Tibial nerve (tissue), 4 donors: ENCODE measurements at regions not wholly inside any gene's neighbourhood (a gene's known extent, or its start where the extent isn't known, plus 50 kb on each side); places are given as distances from the start of the nearest gene placed in this dataset.

Experiments used
- DNase-seq, 2 donors: peaks; one replicate each; pipeline ENCODE4 v3.0.0-alpha.2; 2019; ENCODE audit warnings: low spot score in 2 of 2
- H3K27ac ChIP-seq, 4 donors: fragments of 200-600 bp; sonication (generic) in 3 of 4; one replicate each; pipeline ENCODE4 v1.5.1; 2017 to 2019; ENCODE audit warnings: mild to moderate bottlenecking in 1 of 4
- H3K27me3 ChIP-seq, 2 donors: fragments of 200-600 bp; sonication (generic) in 1 of 2; one replicate each; pipeline versions ENCODE4 v1.5.1 to v1.6.0; 2017 to 2019
- H3K36me3 ChIP-seq, 3 donors: fragments of 200-600 bp; sonication (generic); one replicate each; pipeline ENCODE4 v1.5.1; 2018 to 2019
- H3K4me1 ChIP-seq, 4 donors: fragments of 200-600 bp; sonication (generic) in 3 of 4; one replicate each; pipeline ENCODE4 v1.5.1; 2017 to 2019
- H3K4me3 ChIP-seq, 4 donors: fragments of 200-600 bp; sonication (generic) in 3 of 4; one replicate each; pipeline ENCODE4 v1.5.1; 2017 to 2019; ENCODE audit warnings: mild to moderate bottlenecking in 1 of 4, moderate library complexity in 1 of 4
- H3K9me3 ChIP-seq, 4 donors: fragments of 200-600 bp; sonication (generic) in 3 of 4; one replicate each; pipeline ENCODE4 v1.5.1; 2017 to 2019
- EP300 ChIP-seq, 2 donors: sonication (generic); formaldehyde crosslinking; IDR thresholded peaks; one replicate each; pipeline ENCODE4 v1.6.1; 2017; ENCODE audit warnings: antibody characterized with exemption in 2 of 2, mild to moderate bottlenecking in 1 of 2
- POLR2A ChIP-seq, 2 donors: fragments of 450-650 bp; IDR thresholded peaks; one replicate each; pipeline ENCODE4 v1.6.1; 2017; ENCODE audit warnings: antibody characterized with exemption in 2 of 2, mild to moderate bottlenecking in 2 of 2, moderate library complexity in 2 of 2
- WGBS, 2 donors: methylation state at CpG; one replicate each; pipeline ENCODE4 v1.1.5; 2018; 5-methylcytosine and 5-hydroxymethylcytosine counted together
- TF ChIP-seq, protein P1 (sequence below), 5 experiments: fragments of 200-600 bp in 3 of 5; fragments of 450-650 bp in 2 of 5; sonication (generic) in 3 of 5; IDR thresholded peaks; one replicate each; pipeline ENCODE4 v1.5.1; 2016 to 2019; ENCODE audit warnings: antibody characterized with exemption in 5 of 5, mild to moderate bottlenecking in 3 of 5, moderate library complexity in 2 of 5

DNA sequence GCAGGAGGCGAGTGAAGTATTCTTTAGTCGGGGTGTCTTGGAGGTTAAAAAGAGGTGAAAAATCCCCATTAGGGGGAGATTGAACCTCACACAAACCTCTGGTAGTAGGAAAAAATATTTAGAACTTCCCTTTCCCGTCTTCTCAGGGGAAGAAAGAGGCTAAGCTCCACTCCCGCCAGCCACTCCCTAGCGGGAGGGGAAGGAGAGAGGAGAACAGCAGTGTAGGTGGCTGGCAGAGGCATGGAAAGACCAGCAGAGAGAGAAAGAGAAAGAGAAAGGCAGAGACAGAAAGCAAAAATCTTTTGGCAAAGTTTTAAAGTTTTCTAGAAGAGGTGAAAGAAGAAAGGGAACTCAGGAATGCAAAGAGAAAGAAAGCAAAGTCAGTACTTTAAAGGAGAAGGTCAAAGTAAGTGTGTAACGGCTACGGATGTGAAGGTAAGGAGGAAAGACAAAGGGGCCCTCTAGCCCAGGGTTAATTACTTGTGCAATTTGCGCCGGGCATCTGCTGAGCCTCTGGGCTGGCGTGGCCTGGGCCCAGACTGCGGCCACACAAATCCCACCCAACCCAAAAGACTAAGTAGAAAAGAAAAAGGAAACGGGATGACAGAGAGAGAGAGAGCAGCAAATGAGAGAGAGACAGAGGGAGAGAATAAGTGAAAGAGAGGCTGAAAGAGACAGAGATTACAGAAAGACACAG, 72.3 kb upstream of the ZNF746 start:
- no peaks in the 10 kb centered on the region for H3K4me1 ChIP-seq
- 93 to 96% methylated on average over 12 of the region's 12 CpGs for WGBS, 2 donors
- H3K27ac ChIP-seq = no peak overlapping the region
- H3K36me3 ChIP-seq = peaks cover 0 to 50% (median 0%) of the 10 kb centered on the region in 3 donors
- DNase-seq = no peak
- H3K27me3 ChIP-seq = no peaks in the 10 kb centered on the region
- no peak overlapping the region for H3K4me3 ChIP-seq
- no peak for TF ChIP-seq POLR2A (IDR thresholded peaks at IDR 0.05)
- no peak for TF ChIP-seq EP300 (IDR thresholded peaks at IDR 0.05)
- TF ChIP-seq, protein P1, sequence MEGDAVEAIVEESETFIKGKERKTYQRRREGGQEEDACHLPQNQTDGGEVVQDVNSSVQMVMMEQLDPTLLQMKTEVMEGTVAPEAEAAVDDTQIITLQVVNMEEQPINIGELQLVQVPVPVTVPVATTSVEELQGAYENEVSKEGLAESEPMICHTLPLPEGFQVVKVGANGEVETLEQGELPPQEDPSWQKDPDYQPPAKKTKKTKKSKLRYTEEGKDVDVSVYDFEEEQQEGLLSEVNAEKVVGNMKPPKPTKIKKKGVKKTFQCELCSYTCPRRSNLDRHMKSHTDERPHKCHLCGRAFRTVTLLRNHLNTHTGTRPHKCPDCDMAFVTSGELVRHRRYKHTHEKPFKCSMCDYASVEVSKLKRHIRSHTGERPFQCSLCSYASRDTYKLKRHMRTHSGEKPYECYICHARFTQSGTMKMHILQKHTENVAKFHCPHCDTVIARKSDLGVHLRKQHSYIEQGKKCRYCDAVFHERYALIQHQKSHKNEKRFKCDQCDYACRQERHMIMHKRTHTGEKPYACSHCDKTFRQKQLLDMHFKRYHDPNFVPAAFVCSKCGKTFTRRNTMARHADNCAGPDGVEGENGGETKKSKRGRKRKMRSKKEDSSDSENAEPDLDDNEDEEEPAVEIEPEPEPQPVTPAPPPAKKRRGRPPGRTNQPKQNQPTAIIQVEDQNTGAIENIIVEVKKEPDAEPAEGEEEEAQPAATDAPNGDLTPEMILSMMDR (IDR thresholded peaks at IDR 0.05) = no peak
- H3K9me3 ChIP-seq = peaks cover 0 to 57% (median 14%) of the 10 kb centered on the region in 4 donors

DNA sequence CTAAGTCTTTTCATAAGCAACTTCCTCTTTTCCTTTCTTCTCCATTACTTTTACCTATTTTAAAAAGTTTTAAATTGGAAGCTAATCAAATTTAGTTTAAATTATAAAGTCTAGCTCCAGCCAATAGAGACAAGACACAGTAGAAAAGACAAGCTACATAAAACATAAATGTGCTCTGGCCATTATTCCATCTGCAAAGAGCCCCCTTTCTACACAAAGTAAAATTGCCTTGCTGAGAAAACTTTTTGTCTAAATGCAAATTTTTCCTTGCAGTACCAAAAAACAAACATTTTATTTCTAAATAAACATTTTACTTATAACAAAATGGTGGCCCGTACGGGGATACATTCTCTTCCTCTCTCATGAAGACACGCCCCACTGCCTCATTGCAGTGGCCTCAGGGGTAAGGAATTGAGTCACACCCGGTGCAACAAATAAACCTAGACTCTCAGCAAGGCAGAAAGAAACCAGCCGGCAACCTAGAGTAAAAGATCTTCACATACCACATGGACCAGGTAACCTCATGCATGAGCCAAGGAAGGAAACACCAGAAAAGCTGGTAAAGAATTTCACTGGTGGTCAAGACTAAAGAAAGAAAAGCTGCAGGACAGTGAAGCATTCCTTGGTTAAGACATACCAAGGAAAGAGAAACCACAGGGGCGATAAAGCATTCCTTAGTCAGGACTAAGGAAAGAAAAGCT, 71.6 kb upstream of the ZNF746 start:
- H3K4me1 ChIP-seq = no peaks in the 10 kb centered on the region
- no peak for TF ChIP-seq EP300 (IDR thresholded peaks at IDR 0.05)
- TF ChIP-seq, protein P1 (IDR thresholded peaks at IDR 0.05) = no peak
- no peak for TF ChIP-seq POLR2A (IDR thresholded peaks at IDR 0.05)
- peaks cover 0 to 57% (median 0%) of the 10 kb centered on the region in 3 donors for H3K36me3 ChIP-seq
- WGBS, 2 donors = 95% methylated on average over 6 of the region's 6 CpGs
- no peak overlapping the region for H3K4me3 ChIP-seq
- no peak for DNase-seq
- H3K27ac ChIP-seq = no peak overlapping the region
- H3K27me3 ChIP-seq = no peaks in the 10 kb centered on the region
- peaks cover 0 to 57% (median 16%) of the 10 kb centered on the region in 4 donors for H3K9me3 ChIP-seq

DNA sequence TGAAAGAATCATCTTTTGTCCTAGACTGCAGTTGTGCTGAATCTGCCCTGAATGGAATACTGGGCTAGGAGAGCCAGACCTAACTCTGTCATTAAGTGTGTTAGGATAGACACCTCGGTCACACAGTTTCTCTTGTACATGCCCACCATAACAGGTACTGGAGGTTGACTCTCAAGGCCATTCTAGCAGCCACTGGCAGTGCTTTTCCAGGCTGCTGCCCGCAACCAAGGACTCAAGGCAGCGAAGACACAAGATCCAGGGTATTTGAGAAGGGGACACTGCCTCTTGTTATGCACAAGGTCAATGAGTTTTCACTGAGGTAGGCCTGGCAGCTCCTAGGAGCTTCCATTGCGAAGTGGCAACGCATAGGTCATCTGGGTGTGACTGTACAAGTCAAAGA, 70.6 kb upstream of the ZNF746 start:
- Histone ChIP-seq H3K9me3 (peaks cover 0 to 57% (median 12%) of the 10 kb centered on the region in 4 donors), H3K4me3 (no peak overlapping the region), H3K36me3 (peaks cover 0 to 64% (median 0%) of the 10 kb centered on the region in 3 donors), H3K27me3 (no peaks in the 10 kb centered on the region), H3K4me1 (no peaks in the 10 kb centered on the region), H3K27ac (no peak overlapping the region)
- WGBS, 2 donors = 94 to 97% methylated on average over 5 of the region's 5 CpGs
- DNase-seq = no peak
- TF ChIP-seq POLR2A (IDR thresholded peaks at IDR 0.05) (no peak), EP300 (IDR thresholded peaks at IDR 0.05) (no peak)
- TF ChIP-seq, protein P1 (IDR thresholded peaks at IDR 0.05) = no peak

DNA sequence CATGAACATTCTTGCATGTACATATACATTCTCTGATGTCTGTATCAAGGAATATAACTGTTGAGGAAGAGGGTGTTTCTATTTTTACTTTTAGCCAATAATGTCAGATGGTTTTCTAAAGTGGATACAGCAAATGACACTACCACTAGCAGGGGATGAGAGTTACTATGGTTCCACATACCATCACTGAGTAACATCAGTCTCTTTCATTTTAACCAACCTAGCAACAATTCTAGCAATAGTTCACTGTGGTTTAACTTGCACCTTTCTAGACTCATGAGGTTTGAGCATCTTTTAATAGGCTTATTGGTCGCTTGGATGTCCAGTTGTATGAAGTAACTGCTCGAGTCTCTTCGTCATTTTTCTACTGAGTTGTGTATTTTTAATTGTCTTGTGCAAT, 68.5 kb upstream of the ZNF746 start:
- no peak for DNase-seq
- 94 to 100% methylated on average over 3 of the region's 3 CpGs for WGBS, 2 donors
- peaks cover 0 to 67% (median 0%) of the 10 kb centered on the region in 3 donors for H3K36me3 ChIP-seq
- H3K4me1 ChIP-seq = no peaks in the 10 kb centered on the region
- H3K4me3 ChIP-seq = no peak overlapping the region
- TF ChIP-seq, protein P1 (IDR thresholded peaks at IDR 0.05) = no peak
- peaks cover 0 to 46% (median 12%) of the 10 kb centered on the region in 4 donors for H3K9me3 ChIP-seq
- H3K27ac ChIP-seq = no peak overlapping the region
- H3K27me3 ChIP-seq = no peaks in the 10 kb centered on the region

DNA sequence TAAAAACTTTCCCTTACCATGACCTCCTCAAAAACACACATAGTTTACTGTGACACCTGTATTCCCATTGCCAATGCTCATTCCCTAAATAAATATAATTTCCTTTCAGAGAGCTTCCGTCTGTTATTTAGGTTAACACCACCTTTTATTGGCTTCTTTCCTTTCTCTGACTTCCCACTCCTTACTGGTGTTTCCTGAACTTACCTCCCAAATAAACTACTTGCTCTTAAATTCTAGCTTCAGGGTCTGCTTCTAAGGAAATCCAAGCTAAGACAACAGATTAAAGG, 67.4 kb upstream of the ZNF746 start:
- WGBS, 2 donors = 76 to 81% methylated on average over 1 of the region's 1 CpG
- no peak overlapping the region for H3K27ac ChIP-seq
- no peaks in the 10 kb centered on the region for H3K4me1 ChIP-seq
- DNase-seq = no peak
- no peaks in the 10 kb centered on the region for H3K27me3 ChIP-seq
- TF ChIP-seq EP300 (IDR thresholded peaks at IDR 0.05) = no peak
- no peak for TF ChIP-seq POLR2A (IDR thresholded peaks at IDR 0.05)
- TF ChIP-seq, protein P1 (IDR thresholded peaks at IDR 0.05) = no peak
- peaks cover 0 to 66% (median 0%) of the 10 kb centered on the region in 3 donors for H3K36me3 ChIP-seq
- peaks cover 0 to 36% (median 10%) of the 10 kb centered on the region in 4 donors for H3K9me3 ChIP-seq
- H3K4me3 ChIP-seq = no peak overlapping the region
